ENCODE measurements at regions not wholly inside any gene's neighbourhood (a gene's known extent, or its start where the extent isn't known, plus 50 kb on each side); places are given as distances from the start of the nearest gene placed in this dataset.

DNA sequence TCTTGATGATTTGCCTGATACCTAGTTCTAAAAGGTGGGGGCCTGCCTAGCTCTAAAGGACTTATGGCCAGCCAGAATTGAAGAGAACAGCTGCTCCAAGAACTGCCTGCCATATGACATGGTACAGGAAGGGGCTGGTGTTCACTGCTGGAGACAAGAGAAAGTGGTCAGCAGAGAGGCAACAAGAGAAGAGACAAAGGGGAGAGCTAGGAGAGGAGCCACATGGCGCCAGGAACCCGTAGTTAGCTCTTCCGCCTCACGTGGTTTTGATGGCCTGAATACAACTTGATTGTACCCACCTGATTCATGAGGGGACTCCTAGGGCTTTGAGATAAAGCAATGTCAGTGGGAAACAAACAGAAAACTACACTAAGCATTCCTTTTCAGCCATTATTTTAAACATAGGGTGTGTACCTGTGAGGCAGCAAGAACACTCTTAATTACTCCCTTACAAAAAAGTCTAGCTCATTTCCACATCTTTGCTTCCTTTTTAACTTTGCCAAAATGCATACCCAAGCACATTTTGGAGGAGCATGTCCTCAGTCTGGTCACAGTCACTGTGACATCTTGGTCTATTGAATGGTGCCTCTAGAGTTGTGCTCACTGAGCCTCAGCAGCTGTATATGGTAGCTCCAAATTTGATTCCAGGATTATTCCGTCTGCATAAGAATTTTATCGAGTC is 71.6 kb downstream of the CCDC71L start:
- TF ChIP-seq, protein P1, sequence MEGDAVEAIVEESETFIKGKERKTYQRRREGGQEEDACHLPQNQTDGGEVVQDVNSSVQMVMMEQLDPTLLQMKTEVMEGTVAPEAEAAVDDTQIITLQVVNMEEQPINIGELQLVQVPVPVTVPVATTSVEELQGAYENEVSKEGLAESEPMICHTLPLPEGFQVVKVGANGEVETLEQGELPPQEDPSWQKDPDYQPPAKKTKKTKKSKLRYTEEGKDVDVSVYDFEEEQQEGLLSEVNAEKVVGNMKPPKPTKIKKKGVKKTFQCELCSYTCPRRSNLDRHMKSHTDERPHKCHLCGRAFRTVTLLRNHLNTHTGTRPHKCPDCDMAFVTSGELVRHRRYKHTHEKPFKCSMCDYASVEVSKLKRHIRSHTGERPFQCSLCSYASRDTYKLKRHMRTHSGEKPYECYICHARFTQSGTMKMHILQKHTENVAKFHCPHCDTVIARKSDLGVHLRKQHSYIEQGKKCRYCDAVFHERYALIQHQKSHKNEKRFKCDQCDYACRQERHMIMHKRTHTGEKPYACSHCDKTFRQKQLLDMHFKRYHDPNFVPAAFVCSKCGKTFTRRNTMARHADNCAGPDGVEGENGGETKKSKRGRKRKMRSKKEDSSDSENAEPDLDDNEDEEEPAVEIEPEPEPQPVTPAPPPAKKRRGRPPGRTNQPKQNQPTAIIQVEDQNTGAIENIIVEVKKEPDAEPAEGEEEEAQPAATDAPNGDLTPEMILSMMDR (IDR thresholded peaks at IDR 0.05), result no peak
- TF ChIP-seq POLR2A (IDR thresholded peaks at IDR 0.05) (no peak), POLR2AphosphoS5 (IDR thresholded peaks at IDR 0.05) (no peak), EP300 (IDR thresholded peaks at IDR 0.05) (no peak)
- Histone ChIP-seq H3K27me3 (no peaks in the 10 kb centered on the region), H3K4me3 (no peak overlapping the region), H3K27ac (no peak overlapping the region), H3K9me3 (no peaks in the 10 kb centered on the region), H3K4me1 (no peaks in the 10 kb centered on the region), H3K36me3 (no peaks in the 10 kb centered on the region)
- intact Hi-C loops (cut with DNase I), result no loop called here
- WGBS, 2 donors, result 93 to 96% methylated on average over 6 of the region's 6 CpGs
- DNase-seq, result no peak

DNA sequence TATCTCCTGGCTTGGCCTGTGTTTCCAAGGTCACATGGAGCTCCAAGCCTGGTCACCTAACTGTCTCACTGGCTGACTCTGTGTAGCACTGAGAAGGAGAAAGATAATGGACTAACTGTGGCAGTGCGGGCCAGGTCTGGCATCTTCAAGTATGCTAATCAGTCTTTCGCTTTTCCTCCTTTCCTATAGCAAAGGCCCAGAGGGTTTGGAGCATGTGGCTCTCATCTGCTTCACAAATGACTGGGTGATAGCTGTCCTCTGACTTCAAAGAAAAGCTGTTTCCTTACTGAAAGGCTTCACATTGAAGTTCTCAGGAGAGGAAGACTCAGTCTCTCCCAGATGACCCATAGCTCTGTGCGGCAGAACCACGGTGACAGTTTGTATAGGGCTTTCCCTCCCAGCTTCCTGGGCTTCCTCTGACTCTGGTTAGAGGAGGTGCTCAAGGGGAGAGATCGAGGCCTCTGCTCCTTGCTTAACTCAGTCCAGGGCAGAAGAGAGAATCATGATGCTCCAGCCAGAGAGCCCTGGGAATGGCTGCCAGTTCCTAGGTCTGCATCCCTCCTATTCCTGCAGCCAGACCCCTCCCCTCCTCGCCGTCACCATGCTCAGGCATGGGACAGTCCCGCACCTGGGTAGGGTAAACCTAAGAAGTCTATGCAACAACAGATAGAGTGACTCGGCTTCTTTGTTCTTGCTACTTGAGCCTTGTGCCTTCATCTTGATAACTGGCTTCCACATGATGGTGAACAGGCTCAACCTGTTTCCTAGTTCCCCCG is 72.3 kb downstream of the CCDC71L start:
- Histone ChIP-seq H3K4me3 (no peak overlapping the region), H3K9me3 (no peaks in the 10 kb centered on the region), H3K27ac (no peak overlapping the region), H3K36me3 (no peaks in the 10 kb centered on the region), H3K4me1 (no peaks in the 10 kb centered on the region), H3K27me3 (no peaks in the 10 kb centered on the region)
- TF ChIP-seq, protein P1 (IDR thresholded peaks at IDR 0.05), result no peak
- TF ChIP-seq EP300 (IDR thresholded peaks at IDR 0.05) (no peak), POLR2AphosphoS5 (IDR thresholded peaks at IDR 0.05) (no peak), POLR2A (IDR thresholded peaks at IDR 0.05) (no peak)
- WGBS, 2 donors, result 93 to 95% methylated on average over 10 of the region's 10 CpGs
- no peak for DNase-seq
- intact Hi-C loops (cut with DNase I), result no loop called here

DNA sequence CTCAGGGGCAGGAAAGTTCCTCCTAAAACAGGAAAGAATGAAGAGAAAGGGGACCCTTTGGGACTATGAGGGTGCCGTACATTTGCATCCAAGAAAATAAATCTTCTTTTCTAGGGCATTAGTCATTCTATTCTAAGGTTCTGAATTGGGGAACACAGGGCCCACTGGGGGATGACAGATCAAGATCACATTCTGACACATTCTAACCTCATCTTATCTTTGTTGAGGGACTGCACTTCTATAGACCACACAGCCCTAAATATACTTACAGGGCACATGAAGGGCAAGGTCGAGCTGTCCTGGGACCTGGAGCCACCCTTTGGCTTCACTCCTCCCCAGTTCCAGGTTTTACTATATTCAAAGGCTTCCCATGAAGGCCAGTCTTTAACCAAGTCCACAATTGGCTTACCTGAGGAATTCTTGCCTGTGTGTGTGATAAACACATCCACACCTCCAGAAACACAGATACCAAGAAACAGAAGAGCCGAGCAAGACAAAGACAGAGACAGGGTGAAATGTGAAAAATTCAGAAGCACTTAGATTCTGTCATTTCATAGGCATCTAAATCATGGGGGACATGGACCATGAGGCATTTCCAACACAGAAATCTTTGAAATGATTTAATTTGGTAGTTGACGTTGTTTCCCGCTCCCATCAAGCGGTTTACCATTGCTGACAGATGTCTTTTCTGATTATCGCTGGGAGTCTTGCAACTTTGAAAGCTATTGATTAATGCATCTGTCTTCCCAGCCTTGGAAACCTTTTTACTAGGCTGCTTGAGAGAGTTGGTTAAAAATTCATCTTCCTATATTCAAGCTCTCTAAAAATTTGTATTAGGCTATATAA is 75.8 kb downstream of the CCDC71L start:
- no peaks in the 10 kb centered on the region for H3K36me3 ChIP-seq
- no peaks in the 10 kb centered on the region for H3K27me3 ChIP-seq
- no peak for DNase-seq
- WGBS, 2 donors, result 92% methylated on average over 7 of the region's 7 CpGs
- peaks cover 0 to 2% (median 0%) of the 10 kb centered on the region in 4 donors for H3K4me1 ChIP-seq
- intact Hi-C loops (cut with DNase I), result no loop called here
- H3K9me3 ChIP-seq, result no peaks in the 10 kb centered on the region
- no peak for TF ChIP-seq POLR2AphosphoS5 (IDR thresholded peaks at IDR 0.05)
- TF ChIP-seq POLR2A (IDR thresholded peaks at IDR 0.05), result no peak
- TF ChIP-seq EP300 (IDR thresholded peaks at IDR 0.05), result no peak
- TF ChIP-seq, protein P1 (IDR thresholded peaks at IDR 0.05), result no peak
- H3K27ac ChIP-seq, result no peak overlapping the region
- H3K4me3 ChIP-seq, result no peak overlapping the region

DNA sequence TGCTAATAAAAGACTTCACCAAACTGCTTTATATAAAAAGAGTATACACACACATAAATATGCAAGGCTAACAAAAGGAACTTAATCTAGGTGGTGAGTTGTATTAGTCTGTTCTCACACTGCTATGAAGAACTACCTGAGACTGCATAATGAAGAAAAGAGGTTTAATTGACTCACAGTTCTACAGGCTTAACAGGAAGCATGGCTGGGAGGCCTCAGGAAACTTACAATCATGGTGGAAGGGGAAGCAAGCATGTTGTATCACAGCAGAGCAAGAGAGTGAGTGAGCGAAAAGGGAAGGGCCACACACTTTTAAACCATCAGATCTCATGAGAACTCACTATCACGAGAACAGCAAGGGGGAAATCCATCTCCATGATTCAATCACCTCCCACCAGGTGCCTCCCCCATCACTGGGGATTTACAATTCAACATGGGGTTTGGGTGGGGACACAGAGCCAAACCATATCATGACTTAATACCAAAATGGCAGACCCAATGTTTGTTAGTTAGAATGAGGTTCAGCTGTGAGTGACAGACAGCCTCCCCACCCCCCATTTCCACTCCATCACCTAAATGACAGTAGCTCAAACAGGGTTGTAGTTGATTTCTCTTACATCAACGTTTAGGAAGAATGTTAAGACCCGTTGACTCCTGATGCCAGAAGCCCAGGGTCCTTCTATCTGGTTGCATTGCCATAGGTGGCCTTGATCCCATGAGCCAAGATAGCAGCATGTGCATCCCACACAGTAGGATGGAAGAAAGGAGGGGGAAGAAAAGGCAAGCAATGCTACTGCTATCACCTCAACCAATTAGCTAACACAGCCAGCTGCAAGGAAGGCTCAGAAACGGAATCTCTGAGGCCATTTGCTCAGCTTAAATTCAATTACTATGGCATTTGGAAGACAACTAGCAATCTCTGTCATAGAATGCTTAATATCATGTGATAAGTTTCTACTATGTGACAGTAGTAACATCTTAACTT is 77.0 kb downstream of the CCDC71L start:
- DNase-seq, result no peak
- Histone ChIP-seq H3K9me3 (no peaks in the 10 kb centered on the region), H3K27ac (no peak overlapping the region), H3K4me1 (peaks cover 0 to 14% (median 0%) of the 10 kb centered on the region in 4 donors), H3K27me3 (no peaks in the 10 kb centered on the region), H3K36me3 (no peaks in the 10 kb centered on the region), H3K4me3 (no peak overlapping the region)
- intact Hi-C loops (cut with DNase I), result no loop called here
- 90 to 92% methylated on average over 5 of the region's 5 CpGs for WGBS, 2 donors
- no peak for TF ChIP-seq POLR2AphosphoS5 (IDR thresholded peaks at IDR 0.05)
- no peak for TF ChIP-seq POLR2A (IDR thresholded peaks at IDR 0.05)
- TF ChIP-seq, protein P1 (IDR thresholded peaks at IDR 0.05), result no peak
- no peak for TF ChIP-seq EP300 (IDR thresholded peaks at IDR 0.05)

All from sigmoid colon (tissue), 6 donors.